Ishikawa (cell line): ENCODE measurements at regions not wholly inside any gene's neighbourhood (a gene's known extent, or its start where the extent isn't known, plus 50 kb on each side); places are given as distances from the start of the nearest gene placed in this dataset.

Experiments
- CEBPB ChIP-seq: IDR thresholded peaks from 2 replicates; pipeline ENCODE4 v1.6.1; 2012
- CREB1 ChIP-seq: IDR thresholded peaks from 2 replicates; pipeline ENCODE4 v1.6.1; 2012; ENCODE audit warnings: low read depth
- EGR1 ChIP-seq: IDR thresholded peaks from 2 replicates; pipeline ENCODE4 v1.6.1; 2012
- EP300 ChIP-seq: IDR thresholded peaks from 2 replicates; pipeline ENCODE4 v1.6.1; 2012; ENCODE audit warnings: borderline replicate concordance
- FOXM1 ChIP-seq: IDR thresholded peaks from 2 replicates; pipeline ENCODE4 v1.6.1; 2012; ENCODE audit warnings: low read depth, borderline replicate concordance
- NFIC ChIP-seq: IDR thresholded peaks from 2 replicates; pipeline ENCODE4 v1.6.1; 2012
- RAD21 ChIP-seq: IDR thresholded peaks from 2 replicates; pipeline ENCODE4 v1.6.1; 2012; ENCODE audit warnings: low read depth
- TAF1 ChIP-seq: IDR thresholded peaks from 2 replicates; pipeline ENCODE4 v1.6.1; 2012; ENCODE audit warnings: low read depth, mild to moderate bottlenecking
- TCF12 ChIP-seq: IDR thresholded peaks from 2 replicates; pipeline ENCODE4 v1.6.1; 2012; ENCODE audit warnings: low read depth
- TEAD4 ChIP-seq: IDR thresholded peaks from 2 replicates; pipeline ENCODE4 v1.6.1; 2012
- YY1 ChIP-seq: IDR thresholded peaks from 2 replicates; pipeline ENCODE4 v1.6.1; 2012; ENCODE audit warnings: low read depth
- ZBTB7A ChIP-seq: IDR thresholded peaks from 2 replicates; pipeline ENCODE4 v1.6.1; 2012; ENCODE audit warnings: low read depth
- TF ChIP-seq, protein P1 (sequence below): IDR thresholded peaks from 2 replicates; pipeline ENCODE4 v1.6.1; 2012; ENCODE audit warnings: low read depth, mild to moderate bottlenecking
- TF ChIP-seq, protein P2 (sequence below): IDR thresholded peaks from 2 replicates; pipeline ENCODE4 v1.6.1; 2012
- TF ChIP-seq, protein P3 (sequence below): IDR thresholded peaks from 2 replicates; pipeline ENCODE4 v1.6.1; 2012

DNA sequence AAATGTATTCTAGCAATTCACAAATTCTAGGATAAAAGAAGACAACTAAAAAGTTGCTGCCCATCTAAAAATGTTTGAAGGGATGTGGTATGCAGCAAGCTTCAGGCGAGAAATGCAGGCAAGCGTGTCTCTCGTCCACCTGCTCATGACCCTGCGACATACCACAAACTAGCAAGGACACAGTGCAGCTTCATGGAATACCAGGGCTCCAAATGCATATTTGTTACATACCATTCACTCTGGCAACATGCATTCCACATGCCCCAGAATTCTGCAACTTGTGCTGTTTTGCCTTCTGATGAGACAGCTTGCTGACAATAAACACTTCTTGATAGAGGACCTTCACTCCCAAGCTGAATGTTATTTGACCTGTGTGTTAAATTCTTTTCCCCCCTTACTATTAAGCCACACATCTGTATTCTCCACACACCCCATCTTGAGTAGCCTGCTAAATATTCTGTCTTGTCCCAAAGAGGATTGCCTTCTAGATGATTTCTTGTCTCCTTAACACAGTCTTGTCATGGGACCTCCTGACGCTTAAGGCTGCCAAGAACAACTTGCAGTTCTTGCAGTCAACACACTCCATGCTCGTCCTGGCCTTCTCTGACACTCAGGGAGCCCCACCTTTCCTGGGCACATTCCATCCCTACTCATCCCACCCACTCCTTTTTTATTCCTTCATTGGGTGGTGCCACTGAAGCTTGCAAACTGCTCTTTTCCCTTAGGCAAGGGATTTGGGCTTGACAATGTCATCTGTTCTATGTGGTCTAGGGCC, 340.5 kb downstream of the PIK3R1 start:
- TF ChIP-seq TAF1 (no peak), RAD21 (no peak), CREB1 (no peak), FOXM1 (no peak), EGR1 (no peak), EP300 (no peak), ZBTB7A (no peak)
- TF ChIP-seq, protein P1, sequence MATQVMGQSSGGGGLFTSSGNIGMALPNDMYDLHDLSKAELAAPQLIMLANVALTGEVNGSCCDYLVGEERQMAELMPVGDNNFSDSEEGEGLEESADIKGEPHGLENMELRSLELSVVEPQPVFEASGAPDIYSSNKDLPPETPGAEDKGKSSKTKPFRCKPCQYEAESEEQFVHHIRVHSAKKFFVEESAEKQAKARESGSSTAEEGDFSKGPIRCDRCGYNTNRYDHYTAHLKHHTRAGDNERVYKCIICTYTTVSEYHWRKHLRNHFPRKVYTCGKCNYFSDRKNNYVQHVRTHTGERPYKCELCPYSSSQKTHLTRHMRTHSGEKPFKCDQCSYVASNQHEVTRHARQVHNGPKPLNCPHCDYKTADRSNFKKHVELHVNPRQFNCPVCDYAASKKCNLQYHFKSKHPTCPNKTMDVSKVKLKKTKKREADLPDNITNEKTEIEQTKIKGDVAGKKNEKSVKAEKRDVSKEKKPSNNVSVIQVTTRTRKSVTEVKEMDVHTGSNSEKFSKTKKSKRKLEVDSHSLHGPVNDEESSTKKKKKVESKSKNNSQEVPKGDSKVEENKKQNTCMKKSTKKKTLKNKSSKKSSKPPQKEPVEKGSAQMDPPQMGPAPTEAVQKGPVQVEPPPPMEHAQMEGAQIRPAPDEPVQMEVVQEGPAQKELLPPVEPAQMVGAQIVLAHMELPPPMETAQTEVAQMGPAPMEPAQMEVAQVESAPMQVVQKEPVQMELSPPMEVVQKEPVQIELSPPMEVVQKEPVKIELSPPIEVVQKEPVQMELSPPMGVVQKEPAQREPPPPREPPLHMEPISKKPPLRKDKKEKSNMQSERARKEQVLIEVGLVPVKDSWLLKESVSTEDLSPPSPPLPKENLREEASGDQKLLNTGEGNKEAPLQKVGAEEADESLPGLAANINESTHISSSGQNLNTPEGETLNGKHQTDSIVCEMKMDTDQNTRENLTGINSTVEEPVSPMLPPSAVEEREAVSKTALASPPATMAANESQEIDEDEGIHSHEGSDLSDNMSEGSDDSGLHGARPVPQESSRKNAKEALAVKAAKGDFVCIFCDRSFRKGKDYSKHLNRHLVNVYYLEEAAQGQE, result no peak
- TF ChIP-seq, protein P2, sequence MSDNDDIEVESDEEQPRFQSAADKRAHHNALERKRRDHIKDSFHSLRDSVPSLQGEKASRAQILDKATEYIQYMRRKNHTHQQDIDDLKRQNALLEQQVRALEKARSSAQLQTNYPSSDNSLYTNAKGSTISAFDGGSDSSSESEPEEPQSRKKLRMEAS, result no peak
- TF ChIP-seq, protein P3, sequence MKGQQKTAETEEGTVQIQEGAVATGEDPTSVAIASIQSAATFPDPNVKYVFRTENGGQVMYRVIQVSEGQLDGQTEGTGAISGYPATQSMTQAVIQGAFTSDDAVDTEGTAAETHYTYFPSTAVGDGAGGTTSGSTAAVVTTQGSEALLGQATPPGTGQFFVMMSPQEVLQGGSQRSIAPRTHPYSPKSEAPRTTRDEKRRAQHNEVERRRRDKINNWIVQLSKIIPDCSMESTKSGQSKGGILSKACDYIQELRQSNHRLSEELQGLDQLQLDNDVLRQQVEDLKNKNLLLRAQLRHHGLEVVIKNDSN, result no peak

DNA sequence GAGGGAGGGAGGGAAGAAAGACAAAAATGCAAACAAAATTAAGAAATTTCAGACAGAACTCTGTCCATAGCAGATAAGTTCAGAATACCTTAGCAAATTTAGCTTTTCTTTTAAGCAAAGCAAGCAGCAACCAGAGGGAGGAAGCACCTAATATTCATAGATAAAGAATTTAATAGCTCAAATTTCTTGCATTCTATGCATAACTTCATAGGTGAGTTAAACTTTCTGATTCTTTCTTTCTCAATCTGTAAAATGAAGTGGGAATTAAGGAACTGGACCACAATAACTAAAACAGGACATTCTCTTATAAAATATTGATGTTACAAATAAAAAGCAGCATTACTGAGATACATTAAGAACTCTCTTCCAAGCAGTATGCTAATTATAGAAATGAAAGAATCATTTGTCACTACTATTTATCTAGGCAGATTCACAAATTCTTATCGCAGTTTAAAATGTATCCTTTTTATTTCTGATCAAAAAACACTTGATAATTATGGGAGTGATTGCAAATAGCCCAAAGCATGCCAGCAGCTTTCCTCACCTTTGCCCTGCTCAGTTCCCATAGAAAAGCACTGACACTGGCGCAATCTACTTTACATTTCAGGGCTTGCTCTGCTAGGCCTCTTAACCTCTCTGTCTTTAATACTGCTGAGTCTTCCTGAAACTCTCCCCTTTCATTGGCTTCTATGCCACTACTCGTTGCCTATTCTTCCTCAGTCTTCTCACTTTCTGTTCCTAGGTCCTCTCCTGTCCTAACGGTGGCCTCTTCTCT, 341.8 kb downstream of the PIK3R1 start:
- TF ChIP-seq RAD21, result no peak
- TF ChIP-seq, protein P1, result no peak

DNA sequence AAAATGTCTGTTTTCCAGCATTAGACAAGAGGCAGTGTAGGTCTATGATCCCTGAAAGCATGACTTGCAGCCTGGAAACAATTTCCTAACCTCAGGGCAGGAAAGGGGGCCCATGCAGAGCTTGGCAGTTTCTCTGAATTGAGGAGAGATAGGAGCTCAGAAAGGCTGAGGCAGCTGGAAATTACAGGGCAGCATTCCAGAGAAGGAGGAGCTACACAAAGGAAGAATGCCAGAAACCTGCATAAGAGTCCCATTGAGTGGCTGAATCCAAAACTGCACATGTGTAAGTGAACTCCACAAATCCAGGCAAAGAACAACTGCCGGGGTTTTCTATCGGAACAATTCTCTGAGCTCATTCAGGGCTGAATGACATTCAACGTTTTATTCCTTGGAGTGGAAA, 346.8 kb downstream of the PIK3R1 start:
- TF ChIP-seq, protein P2, result no peak
- TF ChIP-seq NFIC, result peak; percentile 54
- TF ChIP-seq TAF1, result no peak
- no peak for TF ChIP-seq TEAD4
- no peak for TF ChIP-seq CEBPB

DNA sequence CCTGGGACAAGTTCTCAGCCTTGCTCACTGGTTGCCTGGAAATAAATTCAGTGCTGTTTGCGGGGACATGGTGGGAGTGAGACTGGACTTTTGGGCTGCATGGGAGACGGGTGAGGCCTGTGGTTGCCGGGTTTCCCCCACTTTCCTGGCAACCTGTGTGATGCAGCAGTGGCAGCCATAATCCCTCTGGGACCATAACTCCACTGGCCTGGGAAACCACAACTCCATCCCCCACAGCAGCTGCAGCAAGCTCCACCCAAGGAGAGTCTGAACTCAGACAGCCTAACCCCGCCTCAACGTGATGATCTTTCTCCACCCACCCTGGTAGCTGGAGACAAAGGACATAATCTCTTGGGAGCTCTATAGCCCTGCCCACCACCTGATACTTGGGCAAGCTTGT, 349.9 kb downstream of the PIK3R1 start:
- TF ChIP-seq NFIC, result no peak
- TF ChIP-seq, protein P1, result no peak
- TF ChIP-seq CEBPB, result no peak
- no peak for TF ChIP-seq FOXM1
- TF ChIP-seq TCF12, result no peak
- TF ChIP-seq YY1, result no peak
- TF ChIP-seq EGR1, result no peak
- TF ChIP-seq, protein P2, result no peak
- no peak for TF ChIP-seq ZBTB7A
- no peak for TF ChIP-seq TAF1
- TF ChIP-seq, protein P3, result no peak
- TF ChIP-seq RAD21, result no peak
- TF ChIP-seq CREB1, result no peak
- TF ChIP-seq TEAD4, result no peak
- no peak for TF ChIP-seq EP300
